AG09319 (cell line): ENCODE measurements at regions not wholly inside any gene's neighbourhood (a gene's known extent, or its start where the extent isn't known, plus 50 kb on each side); places are given as distances from the start of the nearest gene placed in this dataset.

Source experiments
- DNase-seq: peaks from one replicate; pipeline ENCODE4 v3.0.0-alpha.2; 2010; ENCODE audit warnings: low read depth; ENCODE audit errors: extremely low read depth
- CTCF ChIP-seq: IDR thresholded peaks from 2 replicates; pipeline ENCODE4 v1.5.1; 2011; ENCODE audit warnings: low read depth, mild to moderate bottlenecking, inconsistent platforms, low read length, moderate library complexity

GRCh38 chr2:43078301-43078700 lies 148.1 kb downstream of the ZFP36L2 start:
- TF ChIP-seq CTCF = no peak
- DNase-seq = no peak

- DNase-seq = no peak
- no peak for TF ChIP-seq CTCF
Observed at GRCh38 chr2:43077876-43078275, 148.5 kb downstream of the ZFP36L2 start.

- no peak for TF ChIP-seq CTCF
- DNase-seq = no peak
Observed at GRCh38 chr2:43076676-43077075, 149.7 kb downstream of the ZFP36L2 start.

- no peak for TF ChIP-seq CTCF
Observed at GRCh38 chr2:43075811-43076585, 150.4 kb downstream of the ZFP36L2 start.

GRCh38 chr2:43075054-43075593 lies 151.3 kb downstream of the ZFP36L2 start:
- peak; percentile 93 for DNase-seq
- peak; percentile 34 for TF ChIP-seq CTCF

More at GRCh38 chr2:43075811-43076585, 150.4 kb downstream of the ZFP36L2 start:
- no peak for DNase-seq

GRCh38 chr2:43074592-43075053 lies 151.8 kb downstream of the ZFP36L2 start:
- no peak for TF ChIP-seq CTCF
- DNase-seq = no peak

GRCh38 chr2:43074052-43074451 lies 152.4 kb downstream of the ZFP36L2 start:
- DNase-seq = no peak
- no peak for TF ChIP-seq CTCF
